ENCODE measurements at regions not wholly inside any gene's neighbourhood (a gene's known extent, or its start where the extent isn't known, plus 50 kb on each side); places are given as distances from the start of the nearest gene placed in this dataset.
"Not testable (repeated sequence)": the region's sequence is repeated elsewhere in the genome, so short reads cannot be mapped to it uniquely, and the experiment has no call there.

GRCh38 chr5:72682561-72682960 is 133.9 kb upstream of the TNPO1 start:
- TF ChIP-seq CTCF (IDR thresholded peaks at IDR 0.05) = no peak
- H3K4me1 ChIP-seq = peaks cover 0 to 5% (median 0%) of the 10 kb centered on the region in 4 donors
- intact Hi-C loops (cut with DNase I; ENCODE audit: low total_unique reads) = no loop called here

GRCh38 chr5:72681781-72682180 is 134.7 kb upstream of the TNPO1 start:
- TF ChIP-seq CTCF (IDR thresholded peaks at IDR 0.05) = no peak
- Histone ChIP-seq H3K27me3 (no peaks in the 10 kb centered on the region), H3K4me1 (peaks cover 0 to 5% (median 0%) of the 10 kb centered on the region in 4 donors), H3K4me3 (no peak overlapping the region), H3K27ac (no peak overlapping the region), H3K36me3 (no peaks in the 10 kb centered on the region), H3K9me3 (no peaks in the 10 kb centered on the region)
- DNase-seq = no peak
- intact Hi-C loops (cut with DNase I; ENCODE audit: low total_unique reads) = no loop called here

More at GRCh38 chr5:72682561-72682960, 133.9 kb upstream of the TNPO1 start:
- Histone ChIP-seq H3K27me3 (no peaks in the 10 kb centered on the region), H3K27ac (no peak overlapping the region), H3K9me3 (no peaks in the 10 kb centered on the region), H3K36me3 (no peaks in the 10 kb centered on the region), H3K4me3 (no peak overlapping the region)
- DNase-seq = no peak

- intact Hi-C loops (cut with DNase I; ENCODE audit: low total_unique reads) = no loop called here
- H3K4me1 ChIP-seq = no peaks in the 10 kb centered on the region
- no peak for DNase-seq
- no peak overlapping the region for H3K27ac ChIP-seq
- H3K4me3 ChIP-seq = no peak overlapping the region
- TF ChIP-seq CTCF (IDR thresholded peaks at IDR 0.05) = no peak
- no peaks in the 10 kb centered on the region for H3K36me3 ChIP-seq
- no peaks in the 10 kb centered on the region for H3K9me3 ChIP-seq
- H3K27me3 ChIP-seq = no peaks in the 10 kb centered on the region
Observed at GRCh38 chr5:72677447-72677846, 139.0 kb upstream of the TNPO1 start.

- H3K27me3 ChIP-seq = not testable (repeated sequence)
Observed at GRCh38 chr5:72676831-72677230, 139.6 kb upstream of the TNPO1 start.

GRCh38 chr5:72673623-72674022 is 142.8 kb upstream of the TNPO1 start:
- H3K9me3 ChIP-seq = no peaks in the 10 kb centered on the region
- H3K4me1 ChIP-seq = no peaks in the 10 kb centered on the region
- H3K27ac ChIP-seq = no peak overlapping the region
- no peaks in the 10 kb centered on the region for H3K36me3 ChIP-seq
- no peak overlapping the region for H3K4me3 ChIP-seq
- TF ChIP-seq CTCF (IDR thresholded peaks at IDR 0.05) = no peak
- no peaks in the 10 kb centered on the region for H3K27me3 ChIP-seq
- intact Hi-C loops (cut with DNase I; ENCODE audit: low total_unique reads) = no loop called here
- no peak for DNase-seq

More at GRCh38 chr5:72676831-72677230, 139.6 kb upstream of the TNPO1 start:
- H3K27ac ChIP-seq; H3K4me1 ChIP-seq; H3K9me3 ChIP-seq; H3K36me3 ChIP-seq; H3K4me3 ChIP-seq; intact Hi-C loops (cut with DNase I; ENCODE audit: low total_unique reads); DNase-seq: not testable (repeated sequence)

GRCh38 chr5:72673180-72673579 is 143.3 kb upstream of the TNPO1 start:
- no peak overlapping the region for H3K4me3 ChIP-seq
- H3K4me1 ChIP-seq = no peaks in the 10 kb centered on the region
- intact Hi-C loops (cut with DNase I; ENCODE audit: low total_unique reads) = no loop called here
- H3K9me3 ChIP-seq = no peaks in the 10 kb centered on the region
- no peak overlapping the region for H3K27ac ChIP-seq
- no peaks in the 10 kb centered on the region for H3K27me3 ChIP-seq
- DNase-seq = no peak
- TF ChIP-seq CTCF (IDR thresholded peaks at IDR 0.05) = no peak
- no peaks in the 10 kb centered on the region for H3K36me3 ChIP-seq
